A673 (cell line): ENCODE measurements at regions not wholly inside any gene's neighbourhood (a gene's known extent, or its start where the extent isn't known, plus 50 kb on each side); places are given as distances from the start of the nearest gene placed in this dataset.

Source experiments
- CTCF ChIP-seq: fragments of 300-800, 200-600 bp; sonication (generic); conservative IDR thresholded peaks from 2 replicates; pipeline ENCODE4 v1.5.1; 2017; ENCODE audit warnings: low read depth, mild to moderate bottlenecking, antibody characterized with exemption, low read length, moderate library complexity, mixed read lengths
- EZH2 ChIP-seq: fragments of 200-600 bp; sonication (generic); IDR thresholded peaks from 2 replicates; pipeline ENCODE4 v1.6.1; 2017; ENCODE audit warnings: borderline replicate concordance, low read depth, mild to moderate bottlenecking, mixed read lengths, antibody characterized with exemption, low read length; ENCODE audit not compliant: poor library complexity, severe bottlenecking

- TF ChIP-seq CTCF (no peak), EZH2 (no peak)
Observed at GRCh38 chr6:159099961-159100360, 55.2 kb upstream of the TAGAP start.
